Stomach smooth muscle (tissue), 2 donors: ENCODE measurements at regions not wholly inside any gene's neighbourhood (a gene's known extent, or its start where the extent isn't known, plus 50 kb on each side); places are given as distances from the start of the nearest gene placed in this dataset.
A peak's percentile ranks its signal among the peaks of the same experiment; 100 is the strongest.

Source experiments
- H3K27ac ChIP-seq: one replicate; pipeline ENCODE4 v1.7.0; 2013; ENCODE audit warnings: mild to moderate bottlenecking, low read length, inconsistent platforms
- H3K27me3 ChIP-seq, 2 donors: one replicate each; pipeline ENCODE4 v1.7.0; 2013; ENCODE audit warnings: low read length in 2 of 2; ENCODE audit not compliant: insufficient read depth in 2 of 2, control insufficient read depth in 1 of 2
- H3K36me3 ChIP-seq, 2 donors: one replicate each; pipeline ENCODE4 v1.7.0; 2013; ENCODE audit warnings: low read length in 2 of 2; ENCODE audit not compliant: control insufficient read depth in 2 of 2, insufficient read depth in 2 of 2
- H3K4me1 ChIP-seq: one replicate; pipeline ENCODE4 v1.7.0; 2013; ENCODE audit warnings: low read length; ENCODE audit not compliant: control insufficient read depth, insufficient read depth
- H3K4me3 ChIP-seq, 2 donors: one replicate each; pipeline ENCODE4 v1.7.0; 2013; ENCODE audit warnings: low read length in 2 of 2
- H3K9ac ChIP-seq, 2 donors: one replicate each; pipeline ENCODE4 v1.7.0; 2013; ENCODE audit warnings: low read length in 2 of 2, mild to moderate bottlenecking in 1 of 2
- H3K9me3 ChIP-seq, 2 donors: one replicate each; pipeline ENCODE4 v1.7.0; 2013; ENCODE audit warnings: low read length in 2 of 2; ENCODE audit not compliant: control insufficient read depth in 2 of 2
- donor health status: healthy.
- donor health status: Pancreatic carcinoma.

- Histone ChIP-seq H3K4me1 (peaks cover 1% of the 10 kb centered on the region), H3K36me3 (no peaks in the 10 kb centered on the region), H3K4me3 (no peak overlapping the region), H3K9me3 (no peaks in the 10 kb centered on the region), H3K9ac (no peak overlapping the region), H3K27me3 (no peaks in the 10 kb centered on the region), H3K27ac (no peak overlapping the region)
Measured at GRCh38 chr13:74066937-74067336, 67.3 kb downstream of the KLF12 start.

- Histone ChIP-seq H3K36me3 (no peaks in the 10 kb centered on the region), H3K4me3 (no peak overlapping the region), H3K4me1 (peaks cover 3% of the 10 kb centered on the region), H3K9me3 (no peaks in the 10 kb centered on the region), H3K27me3 (no peaks in the 10 kb centered on the region), H3K27ac (no peak overlapping the region), H3K9ac (no peak overlapping the region)
Measured at GRCh38 chr13:74064805-74065312, 69.3 kb downstream of the KLF12 start.

- no peaks in the 10 kb centered on the region for H3K9me3 ChIP-seq
- H3K27me3 ChIP-seq = no peaks in the 10 kb centered on the region
- peak overlapping the region; percentile 60 to 63 for H3K4me3 ChIP-seq
- no peak overlapping the region for H3K9ac ChIP-seq
- H3K36me3 ChIP-seq = no peaks in the 10 kb centered on the region
- H3K27ac ChIP-seq = peak overlapping the region; percentile 58
- peaks cover 3% of the 10 kb centered on the region for H3K4me1 ChIP-seq
Measured at GRCh38 chr13:74063533-74064100, 70.6 kb downstream of the KLF12 start.

DNA sequence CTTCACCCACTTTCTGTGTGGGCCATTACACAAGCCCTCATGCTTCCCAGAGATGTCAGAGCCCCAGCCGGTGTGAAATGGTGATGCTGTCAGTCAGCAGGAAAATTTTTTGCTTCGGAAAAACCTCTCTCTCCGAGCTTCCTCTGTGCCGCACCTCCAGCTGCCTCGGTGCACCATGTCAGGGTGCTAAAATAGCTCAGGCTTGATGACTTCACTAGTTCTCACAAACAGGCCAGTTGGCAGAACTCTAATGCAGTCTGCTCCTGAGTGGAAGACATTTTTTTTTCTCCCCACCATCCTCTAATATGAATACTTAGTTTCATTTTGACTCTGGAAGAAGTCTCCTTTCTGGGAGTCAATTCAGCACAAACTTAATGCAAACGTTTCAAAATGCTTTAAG, 71.3 kb downstream of the KLF12 start:
- Histone ChIP-seq H3K4me1 (peaks cover 3% of the 10 kb centered on the region), H3K27me3 (no peaks in the 10 kb centered on the region), H3K9ac (peak overlapping the region; percentile 42 to 43), H3K36me3 (no peaks in the 10 kb centered on the region), H3K9me3 (no peaks in the 10 kb centered on the region), H3K4me3 (peak overlapping the region; percentile 60 to 63), H3K27ac (peak overlapping the region; percentile 58)

DNA sequence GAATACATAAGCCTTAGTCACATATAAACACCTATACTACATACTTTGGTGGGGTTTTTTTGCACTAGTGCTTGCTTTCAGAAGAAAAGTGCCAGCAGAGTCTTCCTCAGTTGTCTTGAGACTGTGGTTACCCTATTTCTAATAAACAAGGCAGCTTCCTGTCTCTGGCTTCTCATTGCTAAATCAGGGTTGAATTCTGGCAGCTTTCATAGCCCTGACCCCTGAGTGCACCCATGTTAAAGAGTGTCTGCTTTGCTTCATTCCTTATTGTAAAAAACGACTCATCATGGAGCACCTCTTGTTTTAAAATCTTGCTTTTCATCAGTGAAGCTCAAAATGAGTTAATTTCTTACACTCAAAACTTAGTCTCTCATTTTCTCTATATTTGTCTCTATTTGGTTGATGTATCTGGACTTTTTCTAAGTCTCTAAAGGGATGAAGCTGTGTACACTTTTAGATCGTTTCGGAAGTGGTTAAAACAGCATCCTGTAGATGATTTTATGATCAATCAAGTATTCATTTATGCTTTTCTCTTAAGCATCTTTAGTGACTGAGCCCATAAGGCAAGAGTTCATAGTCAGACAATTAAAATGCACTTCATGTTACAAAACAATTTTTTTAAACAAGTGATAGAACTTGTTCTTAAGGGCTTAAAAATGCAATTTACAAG, 72.1 kb downstream of the KLF12 start:
- Histone ChIP-seq H3K27ac (peak overlapping the region; percentile 58), H3K9ac (peak overlapping the region in 1 of 2 donors; percentile 42), H3K27me3 (no peaks in the 10 kb centered on the region), H3K4me1 (peaks cover 5% of the 10 kb centered on the region), H3K9me3 (no peaks in the 10 kb centered on the region), H3K36me3 (no peaks in the 10 kb centered on the region), H3K4me3 (peak overlapping the region in 1 of 2 donors; percentile 60)

- no peak overlapping the region for H3K4me3 ChIP-seq
- H3K9me3 ChIP-seq = no peaks in the 10 kb centered on the region
- no peak overlapping the region for H3K27ac ChIP-seq
- H3K9ac ChIP-seq = no peak overlapping the region
- H3K36me3 ChIP-seq = no peaks in the 10 kb centered on the region
- H3K4me1 ChIP-seq = peaks cover 5% of the 10 kb centered on the region
- no peaks in the 10 kb centered on the region for H3K27me3 ChIP-seq
Measured at GRCh38 chr13:74056801-74057542, 77.2 kb downstream of the KLF12 start.

DNA sequence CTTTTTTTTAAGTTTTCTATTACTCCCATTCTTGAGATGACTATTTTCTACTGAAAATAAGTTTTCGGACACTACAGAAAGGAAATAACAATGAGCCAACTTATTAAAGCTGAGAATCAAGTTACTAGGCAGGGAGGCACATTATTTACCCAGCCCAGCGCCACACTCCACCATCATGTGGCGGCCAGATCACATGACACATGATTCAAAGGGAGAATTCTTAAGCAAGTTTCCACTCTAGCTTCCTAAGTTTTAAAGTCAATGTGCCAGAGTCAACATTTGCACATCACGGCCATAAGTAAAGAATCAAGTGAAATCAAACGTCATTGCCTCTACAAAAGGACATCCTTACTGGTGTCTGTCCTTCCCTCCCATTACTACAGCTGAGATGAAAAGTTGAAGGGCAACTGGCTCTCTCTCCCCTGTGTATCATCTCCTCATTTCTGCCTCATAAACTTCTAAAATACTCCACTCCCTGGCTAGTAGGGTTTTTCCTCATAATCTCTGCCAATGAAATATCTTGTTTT, 81.7 kb downstream of the KLF12 start:
- H3K27me3 ChIP-seq = no peaks in the 10 kb centered on the region
- no peaks in the 10 kb centered on the region for H3K36me3 ChIP-seq
- no peak overlapping the region for H3K9ac ChIP-seq
- peaks cover 7% of the 10 kb centered on the region for H3K4me1 ChIP-seq
- H3K9me3 ChIP-seq = no peaks in the 10 kb centered on the region
- no peak overlapping the region for H3K4me3 ChIP-seq
- H3K27ac ChIP-seq = no peak overlapping the region

DNA sequence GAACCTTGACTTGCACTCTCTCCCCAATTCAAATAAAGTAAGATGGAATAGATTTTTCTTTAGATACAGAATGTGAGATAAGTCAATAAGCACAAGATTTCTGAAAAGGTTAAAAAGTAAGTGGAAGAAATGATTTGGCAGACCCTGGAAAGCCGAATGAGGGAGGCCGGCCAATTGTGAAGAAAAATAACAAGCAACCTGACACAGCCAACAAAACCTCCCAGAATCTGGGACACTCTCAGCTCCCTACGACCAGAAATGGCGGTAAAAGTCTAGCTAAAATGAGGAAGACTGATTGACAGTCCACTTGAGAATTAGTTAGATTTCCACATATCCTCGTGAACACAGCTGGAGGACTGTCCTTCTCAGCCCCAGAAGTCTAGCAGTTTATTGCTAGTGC, 85.4 kb downstream of the KLF12 start:
- H3K27ac ChIP-seq = no peak overlapping the region
- H3K36me3 ChIP-seq = no peaks in the 10 kb centered on the region
- H3K4me1 ChIP-seq = peaks cover 4% of the 10 kb centered on the region
- no peak overlapping the region for H3K4me3 ChIP-seq
- H3K9ac ChIP-seq = no peak overlapping the region
- H3K9me3 ChIP-seq = no peaks in the 10 kb centered on the region
- no peaks in the 10 kb centered on the region for H3K27me3 ChIP-seq

- H3K4me3 ChIP-seq = no peak overlapping the region
- H3K27me3 ChIP-seq = no peaks in the 10 kb centered on the region
- H3K27ac ChIP-seq = no peak overlapping the region
- no peaks in the 10 kb centered on the region for H3K9me3 ChIP-seq
- H3K36me3 ChIP-seq = no peaks in the 10 kb centered on the region
- no peak overlapping the region for H3K9ac ChIP-seq
- H3K4me1 ChIP-seq = peaks cover 4% of the 10 kb centered on the region
Measured at GRCh38 chr13:74047931-74048600, 86.1 kb downstream of the KLF12 start.

- Histone ChIP-seq H3K27ac (no peak overlapping the region), H3K4me3 (no peak overlapping the region), H3K36me3 (no peaks in the 10 kb centered on the region)
Measured at GRCh38 chr13:74046431-74046830, 87.8 kb downstream of the KLF12 start.

More at GRCh38 chr13:74046431-74046830, 87.8 kb downstream of the KLF12 start:
- Histone ChIP-seq H3K27me3 (no peaks in the 10 kb centered on the region), H3K9ac (no peak overlapping the region), H3K9me3 (no peaks in the 10 kb centered on the region), H3K4me1 (peaks cover 4% of the 10 kb centered on the region)
